ENCODE measurements at regions not wholly inside any gene's neighbourhood (a gene's known extent, or its start where the extent isn't known, plus 50 kb on each side); places are given as distances from the start of the nearest gene placed in this dataset.

DNA sequence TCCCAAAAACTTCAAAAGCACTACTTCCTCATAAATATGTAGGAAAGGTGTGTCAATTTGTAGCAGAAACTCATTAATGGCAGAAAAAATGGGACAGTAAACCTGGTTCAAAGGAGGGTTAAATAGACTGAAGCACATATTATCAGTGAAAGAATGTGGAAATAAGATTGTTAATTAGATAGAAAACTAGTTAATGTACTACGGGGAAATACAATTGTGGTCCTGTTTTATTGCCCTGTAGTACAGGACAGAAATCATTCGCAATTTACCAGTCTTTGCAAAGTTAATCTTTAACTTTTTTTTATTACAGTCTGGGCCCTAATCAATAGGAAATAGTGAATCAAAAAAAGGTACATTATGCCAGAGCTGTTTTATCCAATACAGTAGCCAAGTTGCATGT lies 82.0 kb upstream of the PAK5 start (continued):
- TF ChIP-seq, protein P1, sequence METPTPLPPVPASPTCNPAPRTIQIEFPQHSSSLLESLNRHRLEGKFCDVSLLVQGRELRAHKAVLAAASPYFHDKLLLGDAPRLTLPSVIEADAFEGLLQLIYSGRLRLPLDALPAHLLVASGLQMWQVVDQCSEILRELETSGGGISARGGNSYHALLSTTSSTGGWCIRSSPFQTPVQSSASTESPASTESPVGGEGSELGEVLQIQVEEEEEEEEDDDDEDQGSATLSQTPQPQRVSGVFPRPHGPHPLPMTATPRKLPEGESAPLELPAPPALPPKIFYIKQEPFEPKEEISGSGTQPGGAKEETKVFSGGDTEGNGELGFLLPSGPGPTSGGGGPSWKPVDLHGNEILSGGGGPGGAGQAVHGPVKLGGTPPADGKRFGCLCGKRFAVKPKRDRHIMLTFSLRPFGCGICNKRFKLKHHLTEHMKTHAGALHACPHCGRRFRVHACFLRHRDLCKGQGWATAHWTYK (CRISPR knock-in tag; IDR thresholded peaks at IDR 0.05), result no peak

- no peak for FAIRE-seq
- no peak overlapping the region for H2AFZ ChIP-seq (ENCODE audit: low read depth, low read length)
- 0% methylated on average over 5 of the region's 5 CpGs for WGBS (ENCODE audit: insufficient coverage, low coverage, missing lambda C conversion rate)
- no peaks in the 10 kb centered on the region for H3K9me3 ChIP-seq (replicated peaks; ENCODE audit: control insufficient read depth, insufficient read depth, low read depth, low read length)
- DNase-seq (ENCODE audit: extremely low read depth in 1 of 4, low spot score in 3 of 4), result no peak
- no peak for ATAC-seq
- no peak overlapping the region for H3K4me2 ChIP-seq (ENCODE audit: insufficient read depth, low read length)
- H3K9ac ChIP-seq (ENCODE audit: insufficient read depth in 1 of 2, low read depth in 2 of 2, low read length in 2 of 2), result no peak overlapping the region
- no TSS peak for BruUV-seq (replicated peaks)
- no peaks in the 10 kb centered on the region for H4K20me1 ChIP-seq (replicated peaks; ENCODE audit: control insufficient read depth, insufficient read depth, low read length)
- H3K9me1 ChIP-seq (ENCODE audit: control insufficient read depth, insufficient read depth, low read length), result no peaks in the 10 kb centered on the region
- intact Hi-C loops (cut with micrococcal nuclease) (no loop called here), in situ Hi-C loops (cut with MboI) (no loop called here)
- H3K27me3 ChIP-seq (ENCODE audit: control insufficient read depth in 2 of 2, insufficient read depth in 2 of 2, low read length in 2 of 2), result no peaks in the 10 kb centered on the region
- no peaks in the 10 kb centered on the region for H3K4me1 ChIP-seq (replicated peaks in 1 of 2; ENCODE audit: control insufficient read depth in 2 of 2, insufficient read depth in 2 of 2, low read length in 2 of 2)
- ChIA-PET CTCF (ENCODE audit: low intra/inter-chr PET ratio) (no interaction called here), POLR2A (no interaction called here)
- no peak overlapping the region for H3K27ac ChIP-seq (ENCODE audit: extremely low read depth, low read depth, low read length)
- H3K79me2 ChIP-seq (ENCODE audit: control insufficient read depth, insufficient read depth, low read length), result no peaks in the 10 kb centered on the region
- H3K4me3 ChIP-seq, result no peak overlapping the region
- H3K36me3 ChIP-seq (ENCODE audit: control insufficient read depth, insufficient read depth, low read length), result no peaks in the 10 kb centered on the region
- TF ChIP-seq MAFG (tag; conservative IDR thresholded peaks at IDR 0.05) (no peak), KLF6 (CRISPR knock-in tag; IDR thresholded peaks at IDR 0.05; ENCODE audit: borderline replicate concordance) (no peak), FUS (optimal IDR thresholded peaks at IDR 0.05; ENCODE audit: low read depth, low read length) (no peak), ZNF184 (CRISPR knock-in tag; IDR thresholded peaks at IDR 0.05) (no peak), ZNF280A (IDR thresholded peaks at IDR 0.05; ENCODE audit: low read depth, partially characterized antibody) (no peak), ZNF75A (CRISPR knock-in tag; IDR thresholded peaks at IDR 0.05) (no peak), ETV1 (tag; conservative IDR thresholded peaks at IDR 0.05; ENCODE audit: low read depth) (no peak), PRMT5 (CRISPR knock-in tag; IDR thresholded peaks at IDR 0.05) (no peak), NFE2L1 (tag; IDR thresholded peaks at IDR 0.05; ENCODE audit: borderline replicate concordance, low read depth) (no peak), IRF9 (tag; IDR thresholded peaks at IDR 0.05) (no peak)
- TF ChIP-seq, protein P2, sequence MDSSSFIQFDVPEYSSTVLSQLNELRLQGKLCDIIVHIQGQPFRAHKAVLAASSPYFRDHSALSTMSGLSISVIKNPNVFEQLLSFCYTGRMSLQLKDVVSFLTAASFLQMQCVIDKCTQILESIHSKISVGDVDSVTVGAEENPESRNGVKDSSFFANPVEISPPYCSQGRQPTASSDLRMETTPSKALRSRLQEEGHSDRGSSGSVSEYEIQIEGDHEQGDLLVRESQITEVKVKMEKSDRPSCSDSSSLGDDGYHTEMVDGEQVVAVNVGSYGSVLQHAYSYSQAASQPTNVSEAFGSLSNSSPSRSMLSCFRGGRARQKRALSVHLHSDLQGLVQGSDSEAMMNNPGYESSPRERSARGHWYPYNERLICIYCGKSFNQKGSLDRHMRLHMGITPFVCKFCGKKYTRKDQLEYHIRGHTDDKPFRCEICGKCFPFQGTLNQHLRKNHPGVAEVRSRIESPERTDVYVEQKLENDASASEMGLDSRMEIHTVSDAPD (CRISPR knock-in tag; IDR thresholded peaks at IDR 0.05), result no peak
Measured at GRCh38 chr20:9919271-9920014, 80.6 kb upstream of the PAK5 start.
